K562 (cell line): ENCODE measurements at regions not wholly inside any gene's neighbourhood (a gene's known extent, or its start where the extent isn't known, plus 50 kb on each side); places are given as distances from the start of the nearest gene placed in this dataset.

Experiments
- DPF2 ChIP-seq: fragments of 450-650 bp; IDR thresholded peaks from 2 replicates; pipeline ENCODE4 v1.6.1; 2016
- ZBTB7A ChIP-seq: IDR thresholded peaks from 2 replicates; pipeline ENCODE4 v1.6.1; 2011; ENCODE audit warnings: low read depth, mild to moderate bottlenecking, low read length, moderate library complexity, borderline replicate concordance; ENCODE audit not compliant: control insufficient read depth
- ZC3H4 ChIP-seq: sonication (generic); formaldehyde crosslinking; IDR thresholded peaks from 2 replicates; pipeline ENCODE4 v1.9.0; 2021; ENCODE audit warnings: missing genetic modification reagents, borderline replicate concordance
- TF ChIP-seq, protein P1 (sequence below): fragments of 450-650 bp; IDR thresholded peaks from 2 replicates; pipeline ENCODE4 v1.6.1; 2016; ENCODE audit warnings: borderline replicate concordance

DNA sequence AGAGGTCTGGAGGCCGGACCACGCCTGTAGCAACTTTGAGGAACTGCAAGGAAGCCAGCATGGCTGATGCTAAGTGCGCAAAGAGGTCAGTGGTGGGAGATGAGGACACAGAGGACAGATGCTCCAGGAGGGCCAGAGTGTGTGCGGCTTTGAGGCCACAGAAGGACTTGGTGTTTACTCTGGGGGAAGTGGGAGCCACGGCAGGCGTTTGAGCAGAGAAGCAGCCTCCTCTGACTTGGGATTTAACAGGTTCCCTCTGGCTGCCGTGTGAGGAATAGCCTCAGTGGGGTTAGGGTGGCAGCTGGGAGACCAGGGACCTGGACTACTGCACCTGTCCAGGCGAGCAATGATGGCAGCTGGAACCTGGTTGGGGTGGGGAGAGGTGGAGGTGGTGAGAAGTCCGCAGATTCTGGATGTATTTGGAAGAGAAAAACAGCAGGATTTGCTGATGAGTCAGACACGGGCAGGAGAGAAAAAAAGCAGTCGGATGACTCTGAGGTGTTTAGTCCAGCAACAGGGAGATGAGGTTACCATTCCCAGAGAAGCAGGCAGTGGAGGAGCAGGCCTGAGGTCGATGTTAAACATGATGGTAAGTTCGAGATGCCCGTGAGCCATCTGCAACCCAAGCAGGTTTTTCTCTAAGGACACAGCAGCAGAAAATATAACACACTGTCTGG, 143.5 kb downstream of the SCARB1 start:
- TF ChIP-seq DPF2 = no peak
- no peak for TF ChIP-seq ZBTB7A
- TF ChIP-seq ZC3H4 (CRISPR knock-in tag) = no peak
- TF ChIP-seq, protein P1, sequence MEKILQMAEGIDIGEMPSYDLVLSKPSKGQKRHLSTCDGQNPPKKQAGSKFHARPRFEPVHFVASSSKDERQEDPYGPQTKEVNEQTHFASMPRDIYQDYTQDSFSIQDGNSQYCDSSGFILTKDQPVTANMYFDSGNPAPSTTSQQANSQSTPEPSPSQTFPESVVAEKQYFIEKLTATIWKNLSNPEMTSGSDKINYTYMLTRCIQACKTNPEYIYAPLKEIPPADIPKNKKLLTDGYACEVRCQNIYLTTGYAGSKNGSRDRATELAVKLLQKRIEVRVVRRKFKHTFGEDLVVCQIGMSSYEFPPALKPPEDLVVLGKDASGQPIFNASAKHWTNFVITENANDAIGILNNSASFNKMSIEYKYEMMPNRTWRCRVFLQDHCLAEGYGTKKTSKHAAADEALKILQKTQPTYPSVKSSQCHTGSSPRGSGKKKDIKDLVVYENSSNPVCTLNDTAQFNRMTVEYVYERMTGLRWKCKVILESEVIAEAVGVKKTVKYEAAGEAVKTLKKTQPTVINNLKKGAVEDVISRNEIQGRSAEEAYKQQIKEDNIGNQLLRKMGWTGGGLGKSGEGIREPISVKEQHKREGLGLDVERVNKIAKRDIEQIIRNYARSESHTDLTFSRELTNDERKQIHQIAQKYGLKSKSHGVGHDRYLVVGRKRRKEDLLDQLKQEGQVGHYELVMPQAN = no peak
